ENCODE measurements at regions not wholly inside any gene's neighbourhood (a gene's known extent, or its start where the extent isn't known, plus 50 kb on each side); places are given as distances from the start of the nearest gene placed in this dataset.

- DNase-seq (ENCODE audit: low spot score) = no peak
Observed at GRCh38 chr13:109510013-109510412, 276.4 kb downstream of the IRS2 start.

DNA sequence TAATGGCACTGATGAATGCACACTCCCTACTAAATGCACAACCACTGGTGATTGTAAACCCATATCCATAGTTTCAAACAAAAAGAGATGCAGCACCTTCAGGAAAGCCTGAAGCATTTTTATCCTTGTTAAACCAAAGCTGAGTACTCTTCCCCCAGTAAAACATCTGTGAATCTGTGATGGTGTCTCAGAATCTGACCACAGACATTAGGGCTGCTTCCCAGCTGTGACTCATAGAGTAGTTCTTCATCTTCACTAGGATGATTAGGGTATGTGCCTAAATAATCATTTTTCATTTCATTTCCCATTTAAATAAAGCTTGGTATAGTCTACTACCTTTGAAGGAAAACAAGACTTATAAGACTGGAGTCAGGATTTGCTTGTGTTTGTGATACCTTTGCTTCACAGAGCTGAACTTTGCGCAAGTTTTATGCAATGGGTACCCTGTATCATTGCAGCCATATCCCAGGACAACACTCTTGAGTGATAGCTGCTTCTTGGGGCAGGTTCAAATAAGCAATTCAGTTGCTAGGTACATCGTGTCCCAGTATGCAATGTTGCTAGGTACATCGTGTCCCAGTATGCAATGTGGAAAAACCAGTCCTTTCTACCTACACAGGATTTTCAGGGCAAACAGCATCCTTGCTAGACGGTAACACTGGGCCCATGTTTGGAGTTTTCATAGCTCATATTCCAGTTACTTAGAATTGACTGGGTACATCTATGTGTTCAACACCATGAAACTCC, 277.1 kb downstream of the IRS2 start:
- DNase-seq (ENCODE audit: low spot score) = peak; percentile 86

- DNase-seq (ENCODE audit: low spot score) = peak; percentile 25
Observed at GRCh38 chr13:109500146-109500773, 286.1 kb downstream of the IRS2 start.

DNA sequence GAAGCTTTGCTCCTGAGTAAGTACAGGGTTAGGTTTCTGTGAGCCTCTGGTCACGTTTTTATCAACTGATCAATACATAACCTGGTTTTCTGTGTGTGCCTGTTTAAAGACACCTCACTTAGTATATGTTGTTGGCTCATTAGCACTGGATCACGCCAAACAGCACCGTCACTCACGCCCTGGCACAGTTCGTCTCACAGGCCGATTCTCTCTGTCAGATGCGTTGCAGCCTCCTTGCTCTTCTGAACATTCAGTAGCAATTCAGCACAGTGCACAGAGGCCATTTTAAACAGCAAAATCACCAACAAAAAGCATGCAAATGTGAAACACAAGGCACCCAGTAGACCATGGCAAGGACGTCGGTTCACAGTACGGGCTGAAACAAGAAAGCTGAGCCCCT, 288.5 kb downstream of the IRS2 start:
- no peak for DNase-seq (ENCODE audit: low spot score)

DNA sequence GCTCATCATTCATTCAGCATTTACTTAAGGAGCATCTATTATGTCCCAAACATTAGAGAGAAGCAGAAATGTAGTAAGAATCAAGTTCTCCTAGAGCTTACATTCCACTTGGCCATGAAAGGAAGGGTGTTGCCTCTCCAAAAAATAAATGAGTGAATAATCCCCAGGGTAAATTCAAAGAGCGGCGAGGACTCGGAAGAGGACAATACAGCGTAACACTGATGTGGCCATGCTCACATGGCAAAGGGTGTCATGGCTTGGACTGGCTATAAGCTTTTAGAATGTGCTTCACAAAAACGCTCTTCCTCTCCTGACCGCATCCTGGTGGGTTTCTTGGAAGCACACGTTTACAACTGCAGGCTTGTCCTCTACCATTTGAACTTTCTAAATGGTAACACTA, 290.2 kb downstream of the IRS2 start:
- no peak for DNase-seq (ENCODE audit: low spot score)

GRCh38 chr13:109494925-109495369, 291.4 kb downstream of the IRS2 start:
- peak; percentile 68 for DNase-seq (ENCODE audit: low spot score)

DNA sequence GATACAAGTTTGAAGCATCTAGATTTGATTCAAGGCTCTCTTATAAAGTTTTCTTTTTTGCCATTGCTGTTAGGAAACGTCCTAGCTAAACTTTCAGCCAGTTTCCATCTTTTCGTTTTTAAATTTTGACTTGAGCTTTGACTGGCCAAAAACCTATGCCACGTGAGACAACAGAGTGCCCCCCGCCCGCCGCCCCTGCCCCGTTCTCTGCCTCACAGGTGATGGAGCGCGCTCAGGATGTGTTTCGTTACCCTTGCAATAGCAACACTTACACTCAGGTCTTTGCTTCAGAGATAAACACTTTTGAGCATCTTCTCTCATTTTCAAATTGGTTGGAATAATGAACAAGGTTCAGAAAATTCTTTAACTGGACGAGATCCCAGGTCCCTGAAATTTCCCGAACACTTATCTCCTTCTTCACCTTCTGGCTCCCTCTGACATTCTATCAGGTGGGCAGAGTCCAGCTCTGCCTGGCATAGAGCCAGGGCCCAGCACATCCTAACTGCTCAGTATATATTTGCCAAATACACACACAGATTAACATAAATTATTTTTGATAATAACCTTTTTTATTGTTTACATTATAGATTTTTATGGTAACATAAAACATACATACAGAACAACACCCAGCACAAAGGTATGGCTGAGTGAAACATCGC, 301.1 kb downstream of the IRS2 start:
- DNase-seq (ENCODE audit: low spot score) = no peak

- no peak for DNase-seq (ENCODE audit: low spot score)
Observed at GRCh38 chr13:109483284-109483683, 303.1 kb downstream of the IRS2 start.

DNA sequence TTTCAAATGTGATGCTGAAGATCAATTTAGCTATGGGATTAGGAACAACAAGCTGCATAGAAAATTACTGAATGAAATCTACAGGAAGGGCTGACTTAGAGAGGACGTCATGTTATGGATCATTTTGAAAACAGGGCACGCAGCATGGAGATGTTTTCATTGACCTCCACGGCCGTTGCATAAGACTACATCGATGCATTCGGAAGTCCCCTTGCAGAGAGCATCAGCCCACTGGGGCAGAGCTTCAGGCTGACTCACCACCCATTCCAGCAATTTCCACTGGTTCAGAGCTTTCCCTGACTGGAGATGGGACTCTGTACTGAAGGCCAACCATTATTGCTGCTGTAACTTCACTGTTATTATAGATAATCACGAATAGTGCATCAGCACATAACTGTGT, 305.3 kb downstream of the IRS2 start:
- peak; percentile 24 for DNase-seq (ENCODE audit: low spot score)

GRCh38 chr13:109480011-109480955, 306.1 kb downstream of the IRS2 start:
- peak; percentile 41 for DNase-seq (ENCODE audit: low spot score)

- DNase-seq (ENCODE audit: low spot score) = no peak
Observed at GRCh38 chr13:109479534-109479933, 306.8 kb downstream of the IRS2 start.

DNA sequence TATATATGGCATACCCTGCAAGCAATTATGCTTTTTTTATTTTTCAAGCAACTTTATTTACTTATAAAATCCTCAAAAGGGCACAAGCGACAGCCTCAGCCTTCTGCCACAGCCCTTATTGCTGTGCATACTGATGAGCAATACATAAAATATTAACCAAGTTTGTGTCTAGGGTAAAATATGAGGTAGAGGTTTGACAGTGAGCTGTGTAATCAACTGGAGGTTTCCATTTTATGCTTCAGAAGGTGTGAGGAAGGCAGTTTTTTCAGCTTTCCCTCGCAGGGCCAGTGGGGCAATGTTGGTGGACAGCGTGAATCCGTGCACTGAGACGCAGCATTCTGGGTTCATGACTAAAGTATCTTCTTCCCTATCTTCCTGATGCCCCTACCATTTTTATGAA, 310.4 kb downstream of the IRS2 start:
- DNase-seq (ENCODE audit: low spot score) = no peak

- no peak for DNase-seq (ENCODE audit: low spot score)
Observed at GRCh38 chr13:109468123-109468522, 318.3 kb downstream of the IRS2 start.

GRCh38 chr13:109465148-109465547, 321.2 kb downstream of the IRS2 start:
- peak; percentile 25 for DNase-seq (ENCODE audit: low spot score)

DNA sequence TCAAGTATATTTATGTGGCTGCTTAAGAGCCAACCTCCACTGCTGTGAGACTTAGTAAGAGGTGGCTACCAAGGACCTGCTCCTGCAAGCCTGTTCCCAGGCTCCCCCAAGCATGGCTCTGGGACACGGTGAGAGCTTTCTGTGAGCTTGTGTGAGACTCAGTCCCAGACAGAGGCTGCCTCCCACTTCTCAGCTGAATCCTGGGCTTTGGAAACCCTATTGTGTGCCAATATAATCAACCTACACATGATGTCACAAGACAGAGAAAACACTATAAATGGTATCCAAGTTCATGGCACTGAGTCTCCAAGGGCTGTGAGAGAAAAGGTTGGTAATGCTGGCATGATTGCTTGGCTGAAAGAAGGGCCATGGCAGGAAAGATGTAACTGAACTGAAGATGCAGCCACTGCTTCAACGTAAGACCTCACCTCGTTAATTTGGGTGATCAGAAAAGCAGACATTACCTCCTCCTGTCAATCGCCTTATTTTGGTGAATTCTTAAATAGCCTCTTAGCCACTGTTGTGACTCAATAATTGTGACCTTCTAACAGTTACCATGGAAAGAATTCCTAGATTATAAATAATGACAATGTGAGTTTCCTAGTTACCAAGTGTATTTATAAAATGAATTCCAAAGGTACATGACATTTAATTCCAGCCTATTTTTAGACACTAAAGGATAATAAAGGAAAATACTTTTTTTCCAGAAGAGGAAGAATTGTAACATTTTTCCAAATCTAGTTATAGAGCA, 332.0 kb downstream of the IRS2 start:
- DNase-seq (ENCODE audit: low spot score) = peak; percentile 35

GRCh38 chr13:109451726-109452125, 334.7 kb downstream of the IRS2 start:
- DNase-seq (ENCODE audit: low spot score) = no peak

GRCh38 chr13:109448629-109449028, 337.8 kb downstream of the IRS2 start:
- no peak for DNase-seq (ENCODE audit: low spot score)

DNA sequence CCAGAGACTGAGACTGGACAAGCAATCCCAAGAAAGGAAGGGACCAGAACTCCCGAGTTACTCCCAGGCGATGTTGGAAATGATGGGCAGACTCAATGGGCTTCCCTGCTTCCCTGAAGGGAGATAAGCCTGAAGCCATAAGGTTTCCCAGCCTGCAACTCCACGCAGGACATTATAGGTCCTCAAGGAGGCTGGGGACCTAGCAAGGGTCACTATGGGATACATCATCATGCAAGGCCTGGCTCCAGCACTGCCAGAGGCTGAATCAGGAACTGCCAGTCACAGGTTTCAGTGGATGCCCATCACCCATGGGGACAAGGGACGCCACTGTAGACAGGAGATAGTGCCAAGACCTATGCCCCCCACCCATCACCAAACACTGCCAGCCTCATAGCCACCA, 338.7 kb downstream of the IRS2 start:
- DNase-seq (ENCODE audit: low spot score) = no peak

GRCh38 chr13:109440320-109440719, 346.1 kb downstream of the IRS2 start:
- no peak for DNase-seq (ENCODE audit: low spot score)

DNA sequence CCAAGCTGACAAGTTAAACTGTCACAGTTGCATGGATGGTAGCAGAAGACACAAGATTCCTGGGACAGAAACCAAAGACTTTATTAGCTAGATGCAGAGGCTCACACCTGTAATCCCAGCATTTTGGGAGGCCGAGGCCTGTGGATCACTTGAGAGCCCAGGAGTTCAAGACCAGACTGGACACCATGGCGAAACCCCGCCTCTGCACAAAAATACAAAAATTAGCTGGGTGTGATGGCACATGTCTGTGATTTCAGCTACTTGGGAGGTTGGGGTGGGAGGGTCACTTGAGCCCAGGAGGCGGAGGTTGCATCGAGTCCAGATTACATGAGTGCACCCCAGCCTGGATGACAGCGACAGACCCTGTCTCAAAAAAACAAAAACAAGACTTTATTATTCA, 346.6 kb downstream of the IRS2 start:
- no peak for DNase-seq (ENCODE audit: low spot score)

DNA sequence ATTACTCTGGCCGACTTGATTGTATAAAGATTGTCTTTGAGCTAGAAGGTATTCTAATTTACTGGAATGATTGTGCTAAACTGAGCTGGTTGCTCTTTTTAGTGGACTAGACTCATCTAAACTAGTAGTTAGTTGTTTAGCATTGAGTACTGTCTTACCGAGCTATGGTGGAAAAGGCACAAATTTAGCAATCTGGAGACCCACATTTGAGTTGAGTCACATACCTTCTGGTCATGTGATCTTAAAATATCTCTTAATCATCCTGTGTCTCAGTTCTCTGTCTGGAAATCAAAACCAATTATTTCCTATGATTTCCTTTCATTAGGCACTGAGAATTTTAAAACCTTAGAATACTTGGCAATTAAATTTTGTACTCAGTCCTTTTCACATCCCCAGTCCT, 349.5 kb downstream of the IRS2 start:
- DNase-seq (ENCODE audit: low spot score) = no peak
